ENCODE measurements at regions not wholly inside any gene's neighbourhood (a gene's known extent, or its start where the extent isn't known, plus 50 kb on each side); places are given as distances from the start of the nearest gene placed in this dataset.

DNA sequence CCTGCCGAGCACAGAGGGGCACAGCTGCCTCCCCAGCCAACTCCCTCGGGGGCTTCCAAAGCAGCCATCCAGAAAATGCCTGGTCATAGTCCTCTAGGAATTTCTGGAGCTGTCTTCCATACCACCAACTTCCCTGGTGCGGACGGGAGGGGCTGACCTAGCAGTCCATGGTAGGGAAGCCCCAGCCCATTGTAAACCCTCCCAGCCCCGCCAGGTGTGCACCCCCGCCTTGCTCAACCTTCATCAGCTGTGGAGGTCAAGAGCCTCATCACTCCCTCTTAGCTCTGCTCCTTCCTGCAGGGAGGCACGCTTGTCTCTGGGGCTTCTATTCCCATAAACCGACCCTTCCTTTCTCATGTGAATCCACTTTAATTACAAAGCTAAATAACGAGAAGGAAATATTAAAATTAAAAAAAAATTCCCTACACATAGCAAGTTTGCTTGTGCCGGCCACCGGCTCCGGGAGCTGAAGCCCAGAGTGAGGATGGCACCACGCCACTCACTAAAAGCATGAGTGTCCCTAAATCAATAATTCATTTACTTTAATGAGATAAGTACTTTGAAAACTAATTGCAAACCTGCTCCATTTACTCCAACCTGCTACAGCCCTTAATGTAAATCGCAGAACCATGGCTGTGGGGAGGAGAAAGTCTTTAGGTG lies 181.4 kb downstream of the ENGASE start:
- Histone ChIP-seq H3K27ac (no peak overlapping the region), H3K9me3 (no peaks in the 10 kb centered on the region), H3K27me3 (peaks cover 0 to 74% (median 20%) of the 10 kb centered on the region in 9 donors), H3K4me1 (no peaks in the 10 kb centered on the region), H3K4me3 (no peak overlapping the region), H3K36me3 (no peaks in the 10 kb centered on the region)
- intact Hi-C loops (cut with DNase I) = no loop called here
- DNase-seq (no peak), ATAC-seq (no peak)
- TF ChIP-seq, protein P1, sequence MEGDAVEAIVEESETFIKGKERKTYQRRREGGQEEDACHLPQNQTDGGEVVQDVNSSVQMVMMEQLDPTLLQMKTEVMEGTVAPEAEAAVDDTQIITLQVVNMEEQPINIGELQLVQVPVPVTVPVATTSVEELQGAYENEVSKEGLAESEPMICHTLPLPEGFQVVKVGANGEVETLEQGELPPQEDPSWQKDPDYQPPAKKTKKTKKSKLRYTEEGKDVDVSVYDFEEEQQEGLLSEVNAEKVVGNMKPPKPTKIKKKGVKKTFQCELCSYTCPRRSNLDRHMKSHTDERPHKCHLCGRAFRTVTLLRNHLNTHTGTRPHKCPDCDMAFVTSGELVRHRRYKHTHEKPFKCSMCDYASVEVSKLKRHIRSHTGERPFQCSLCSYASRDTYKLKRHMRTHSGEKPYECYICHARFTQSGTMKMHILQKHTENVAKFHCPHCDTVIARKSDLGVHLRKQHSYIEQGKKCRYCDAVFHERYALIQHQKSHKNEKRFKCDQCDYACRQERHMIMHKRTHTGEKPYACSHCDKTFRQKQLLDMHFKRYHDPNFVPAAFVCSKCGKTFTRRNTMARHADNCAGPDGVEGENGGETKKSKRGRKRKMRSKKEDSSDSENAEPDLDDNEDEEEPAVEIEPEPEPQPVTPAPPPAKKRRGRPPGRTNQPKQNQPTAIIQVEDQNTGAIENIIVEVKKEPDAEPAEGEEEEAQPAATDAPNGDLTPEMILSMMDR (IDR thresholded peaks at IDR 0.05) = no peak
- TF ChIP-seq POLR2A (IDR thresholded peaks at IDR 0.05) = no peak
- 70 to 80% (median 79%) methylated on average over 14 of the region's 14 CpGs for WGBS, 4 donors

DNA sequence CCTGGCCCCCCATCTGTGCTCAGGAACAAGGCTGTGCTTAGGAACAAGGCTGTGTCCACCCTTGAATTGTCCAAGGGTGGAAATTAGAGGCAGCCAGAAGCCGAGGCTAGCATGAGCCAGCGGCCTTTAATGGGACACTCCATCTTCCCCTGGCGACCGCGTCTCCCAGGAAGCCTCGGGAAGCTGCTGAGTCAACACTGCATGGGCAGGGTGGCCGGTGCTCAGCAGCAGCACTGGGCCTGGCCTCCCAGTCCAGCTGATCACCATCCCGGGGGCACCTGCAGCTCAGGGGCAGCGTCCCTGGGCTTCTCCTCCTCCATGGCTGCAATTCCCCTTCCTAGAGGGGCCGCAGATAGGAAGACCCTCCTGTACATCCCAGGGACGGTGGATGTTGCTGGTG lies 180.8 kb downstream of the ENGASE start:
- intact Hi-C loops (cut with DNase I) = no loop called here
- no peak for DNase-seq
- no peak overlapping the region for H3K27ac ChIP-seq
- no peaks in the 10 kb centered on the region for H3K9me3 ChIP-seq
- H3K36me3 ChIP-seq = no peaks in the 10 kb centered on the region
- peaks cover 0 to 75% (median 20%) of the 10 kb centered on the region in 9 donors for H3K27me3 ChIP-seq
- ATAC-seq = no peak
- TF ChIP-seq, protein P1 (IDR thresholded peaks at IDR 0.05) = no peak
- TF ChIP-seq POLR2A (IDR thresholded peaks at IDR 0.05) = no peak
- WGBS, 4 donors = 62 to 81% (median 73%) methylated on average over 5 to 11 of the region's 11 CpGs
- H3K4me3 ChIP-seq = no peak overlapping the region
- H3K4me1 ChIP-seq = no peaks in the 10 kb centered on the region

- Histone ChIP-seq H3K4me3 (no peak overlapping the region), H3K27me3 (peaks cover 0 to 74% (median 20%) of the 10 kb centered on the region in 9 donors), H3K9me3 (no peaks in the 10 kb centered on the region), H3K36me3 (no peaks in the 10 kb centered on the region), H3K27ac (no peak overlapping the region), H3K4me1 (no peaks in the 10 kb centered on the region)
- TF ChIP-seq, protein P1 (IDR thresholded peaks at IDR 0.05) = no peak
- no peak for TF ChIP-seq POLR2A (IDR thresholded peaks at IDR 0.05)
- ATAC-seq (no peak), DNase-seq (no peak)
- intact Hi-C loops (cut with DNase I) = no loop called here
- WGBS, 4 donors = 72 to 87% (median 77%) methylated on average over 6 of the region's 6 CpGs
Observed at GRCh38 chr17:79255046-79255445, 180.4 kb downstream of the ENGASE start.

DNA sequence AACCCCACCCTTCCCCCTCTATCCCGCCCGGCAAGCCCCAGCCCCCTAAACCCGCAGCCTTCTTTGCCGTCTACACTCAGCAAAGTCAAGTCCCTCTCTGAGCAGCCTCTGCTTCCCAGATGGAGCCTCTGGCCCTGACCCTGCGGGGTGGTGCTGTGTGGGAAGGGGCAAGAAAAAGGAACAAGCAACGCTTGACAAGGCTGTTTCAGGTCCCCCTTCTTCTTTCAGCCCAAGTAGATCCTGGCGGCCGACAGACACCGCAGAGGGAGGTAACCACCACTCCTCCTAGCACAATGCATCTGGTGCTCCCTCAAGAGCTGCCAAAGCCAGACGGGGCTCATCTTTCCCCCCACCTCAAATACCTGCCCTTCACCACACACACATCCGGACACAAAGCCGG lies 178.3 kb downstream of the ENGASE start:
- no peak for ATAC-seq
- Histone ChIP-seq H3K36me3 (no peaks in the 10 kb centered on the region), H3K4me3 (no peak overlapping the region), H3K27me3 (peaks cover 0 to 64% (median 22%) of the 10 kb centered on the region in 9 donors), H3K9me3 (no peaks in the 10 kb centered on the region), H3K4me1 (no peaks in the 10 kb centered on the region), H3K27ac (no peak overlapping the region)
- DNase-seq = no peak
- TF ChIP-seq, protein P1 (IDR thresholded peaks at IDR 0.05) = no peak
- TF ChIP-seq POLR2A (IDR thresholded peaks at IDR 0.05) = no peak
- intact Hi-C loops (cut with DNase I) = no loop called here
- WGBS, 4 donors = 45 to 52% (median 51%) methylated on average over 12 of the region's 12 CpGs
